Natural killer cell (primary cell): ENCODE measurements at regions not wholly inside any gene's neighbourhood (a gene's known extent, or its start where the extent isn't known, plus 50 kb on each side); places are given as distances from the start of the nearest gene placed in this dataset.

ENCODE experiments used
- ATAC-seq, 3 donors: fragments of 150-1000 bp in 2 of 3; fragments of 200-7000 bp in 1 of 3; cut with Tn5 transposase; 1 replicate in 1 of 3; 2 replicates in 2 of 3; pipeline ENCODE4 v1.10.0; 2021; ENCODE audit warnings: mild to moderate bottlenecking in 2 of 3, moderate library complexity in 2 of 3
- DNase-seq, 2 donors: peaks; one replicate each; pipeline versions ENCODE4 v3.0.0 to v3.0.0-alpha.2; 2013 to 2021; ENCODE audit warnings: mixed read lengths in 1 of 2
- H3K27ac ChIP-seq: one replicate; pipeline ENCODE4 v1.5.1; 2013; ENCODE audit warnings: mild to moderate bottlenecking, low read length
- H3K27me3 ChIP-seq: one replicate; pipeline ENCODE4 v1.6.1; 2013; ENCODE audit warnings: low read length; ENCODE audit not compliant: control insufficient read depth, insufficient read depth
- H3K36me3 ChIP-seq: one replicate; pipeline ENCODE4 v1.6.1; 2013; ENCODE audit warnings: low read length; ENCODE audit not compliant: control insufficient read depth, insufficient read depth
- H3K4me1 ChIP-seq: one replicate; pipeline ENCODE4 v1.6.1; 2013; ENCODE audit warnings: low read length; ENCODE audit not compliant: control insufficient read depth, insufficient read depth
- H3K4me3 ChIP-seq: one replicate; pipeline ENCODE4 v1.5.1; 2013; ENCODE audit warnings: low read length
- H3K9me3 ChIP-seq: one replicate; pipeline ENCODE4 v1.6.1; 2013; ENCODE audit warnings: low read length; ENCODE audit not compliant: control insufficient read depth, insufficient read depth
- H3K27ac Mint-ChIP-seq, 2 donors: one replicate each; pipeline ENCODE4 v1.8.0; 2022; ENCODE audit warnings: mild to moderate bottlenecking in 2 of 2, mixed read lengths in 2 of 2, moderate library complexity in 1 of 2
- H3K27me3 Mint-ChIP-seq, 2 donors: one replicate each; pipeline ENCODE4 v1.8.0; 2022; ENCODE audit warnings: low read depth in 2 of 2, mixed read lengths in 2 of 2
- H3K36me3 Mint-ChIP-seq: one replicate; pipeline ENCODE4 v1.8.0; 2022; ENCODE audit warnings: mixed read lengths
- H3K4me1 Mint-ChIP-seq, 2 donors: one replicate each; pipeline ENCODE4 v1.8.0; 2022; ENCODE audit warnings: mixed read lengths in 2 of 2
- H3K4me3 Mint-ChIP-seq: one replicate; pipeline ENCODE4 v1.8.0; 2022; ENCODE audit warnings: mild to moderate bottlenecking, moderate library complexity, mixed read lengths
- H3K9me3 Mint-ChIP-seq, 2 donors: one replicate each; pipeline ENCODE4 v1.8.0; 2022; ENCODE audit warnings: mixed read lengths in 2 of 2
- CTCF ChIP-seq: fragments of 200-600 bp; IDR thresholded peaks from one replicate; pipeline ENCODE4 v1.8.0; 2022; ENCODE audit warnings: antibody characterized with exemption
- WGBS: methylation state at CpG from one replicate; pipeline ENCODE4 v1.1.7; 2013; ENCODE audit warnings: missing lambda C conversion rate; ENCODE audit not compliant: insufficient coverage; 5-methylcytosine and 5-hydroxymethylcytosine counted together
- intact Hi-C: fragments of 100-400 bp; cut with micrococcal nuclease; formaldehyde crosslinking; loops from one replicate; pipeline ENCODE4 v1.14.2; 2022

GRCh38 chr11:109849051-109849450 is 244.1 kb upstream of the ZC3H12C start:
- Histone ChIP-seq H3K9me3 (no peaks in the 10 kb centered on the region), H3K27ac (no peak overlapping the region), H3K27me3 (no peaks in the 10 kb centered on the region), H3K36me3 (no peaks in the 10 kb centered on the region), H3K4me3 (no peak overlapping the region), H3K4me1 (no peaks in the 10 kb centered on the region)
- 93% methylated on average over 3 of the region's 3 CpGs for WGBS
- no peaks in the 10 kb centered on the region for H3K36me3 Mint-ChIP-seq
- DNase-seq: no peak
- intact Hi-C loops: no loop called here
- H3K4me3 Mint-ChIP-seq: no peak overlapping the region
- no peak for ATAC-seq
- TF ChIP-seq CTCF: no peak
- H3K9me3 Mint-ChIP-seq: peaks cover 0 to 3% of the 10 kb centered on the region in 2 donors
- peaks cover 0 to 2% of the 10 kb centered on the region in 2 donors for H3K27me3 Mint-ChIP-seq
- no peaks in the 10 kb centered on the region for H3K4me1 Mint-ChIP-seq
- H3K27ac Mint-ChIP-seq: no peak overlapping the region

GRCh38 chr11:109849946-109850345 is 243.2 kb upstream of the ZC3H12C start:
- ATAC-seq: no peak
- H3K27me3 ChIP-seq: no peaks in the 10 kb centered on the region
- H3K36me3 ChIP-seq: no peaks in the 10 kb centered on the region
- peaks cover 0 to 2% of the 10 kb centered on the region in 2 donors for H3K27me3 Mint-ChIP-seq
- intact Hi-C loops: no loop called here
- H3K27ac Mint-ChIP-seq: no peak overlapping the region
- no peaks in the 10 kb centered on the region for H3K4me1 ChIP-seq
- 89% methylated on average over 5 of the region's 5 CpGs for WGBS
- no peak for DNase-seq
- no peaks in the 10 kb centered on the region for H3K4me1 Mint-ChIP-seq
- TF ChIP-seq CTCF: no peak
- H3K9me3 ChIP-seq: no peaks in the 10 kb centered on the region
- H3K4me3 Mint-ChIP-seq: no peak overlapping the region
- no peak overlapping the region for H3K27ac ChIP-seq
- no peak overlapping the region for H3K4me3 ChIP-seq
- peaks cover 0 to under 1% of the 10 kb centered on the region in 2 donors for H3K9me3 Mint-ChIP-seq
- no peaks in the 10 kb centered on the region for H3K36me3 Mint-ChIP-seq

- Histone ChIP-seq H3K4me1 (no peaks in the 10 kb centered on the region), H3K4me3 (no peak overlapping the region), H3K9me3 (no peaks in the 10 kb centered on the region), H3K36me3 (no peaks in the 10 kb centered on the region), H3K27me3 (no peaks in the 10 kb centered on the region), H3K27ac (no peak overlapping the region)
- ATAC-seq (no peak), DNase-seq (no peak)
- WGBS: no CpG with 5 or more reads among the region's 1 CpG
- H3K4me1 Mint-ChIP-seq: no peaks in the 10 kb centered on the region
- TF ChIP-seq CTCF: no peak
- H3K27ac Mint-ChIP-seq: no peak overlapping the region
- no peak overlapping the region for H3K4me3 Mint-ChIP-seq
- no peaks in the 10 kb centered on the region for H3K27me3 Mint-ChIP-seq
- intact Hi-C loops: no loop called here
- H3K9me3 Mint-ChIP-seq: no peaks in the 10 kb centered on the region
- no peaks in the 10 kb centered on the region for H3K36me3 Mint-ChIP-seq
These were observed 241.3 kb upstream of the ZC3H12C start for GRCh38 chr11:109851780-109852390.

- H3K27ac Mint-ChIP-seq: no peak overlapping the region
- Histone ChIP-seq H3K9me3 (no peaks in the 10 kb centered on the region), H3K27me3 (no peaks in the 10 kb centered on the region)
These were observed 239.9 kb upstream of the ZC3H12C start for GRCh38 chr11:109853156-109853776.

More at GRCh38 chr11:109853156-109853776, 239.9 kb upstream of the ZC3H12C start:
- H3K4me1 Mint-ChIP-seq: no peaks in the 10 kb centered on the region
- TF ChIP-seq CTCF: no peak
- intact Hi-C loops: no loop called here
- H3K27me3 Mint-ChIP-seq: no peaks in the 10 kb centered on the region
- no peak overlapping the region for H3K27ac ChIP-seq
- WGBS: 63% methylated on average over 4 of the region's 5 CpGs
- no peak overlapping the region for H3K4me3 ChIP-seq
- H3K36me3 Mint-ChIP-seq: no peaks in the 10 kb centered on the region
- H3K4me3 Mint-ChIP-seq: no peak overlapping the region
- H3K9me3 Mint-ChIP-seq: no peaks in the 10 kb centered on the region
- no peaks in the 10 kb centered on the region for H3K4me1 ChIP-seq
- no peaks in the 10 kb centered on the region for H3K36me3 ChIP-seq
- ATAC-seq: no peak
- no peak for DNase-seq
